ENCODE measurements at regions not wholly inside any gene's neighbourhood (a gene's known extent, or its start where the extent isn't known, plus 50 kb on each side); places are given as distances from the start of the nearest gene placed in this dataset.

DNA sequence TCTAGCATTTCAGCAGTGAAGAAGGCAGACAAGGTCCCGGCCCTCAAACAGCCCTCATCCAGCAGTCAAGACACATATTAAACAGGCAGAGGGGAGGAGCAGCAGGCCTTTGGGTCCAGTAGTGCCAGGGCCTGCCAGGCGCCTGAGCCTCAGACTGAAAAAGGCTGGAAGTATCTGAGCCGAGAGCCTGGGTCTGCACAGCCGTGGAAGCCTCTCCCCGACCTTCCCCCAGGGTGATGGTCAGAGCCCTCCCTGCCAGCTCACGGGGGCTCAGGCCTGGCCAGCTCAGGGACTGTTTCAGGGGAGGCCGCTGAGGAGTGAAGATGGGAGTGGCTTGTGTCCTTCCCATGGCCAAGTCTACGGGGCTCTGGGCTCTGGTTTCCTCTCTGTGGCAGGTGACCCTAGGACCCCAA, 565.2 kb downstream of the PTPRU start:
- TF ChIP-seq CTCF (IDR thresholded peaks at IDR 0.05) (no peak), POLR2A (IDR thresholded peaks at IDR 0.05; ENCODE audit: low read depth) (no peak)

Measured in esophagus muscularis mucosa (tissue), 3 donors.